Sigmoid colon (tissue), 4 donors: ENCODE measurements at regions not wholly inside any gene's neighbourhood (a gene's known extent, or its start where the extent isn't known, plus 50 kb on each side); places are given as distances from the start of the nearest gene placed in this dataset.
"Not testable (repeated sequence)": the region's sequence is repeated elsewhere in the genome, so short reads cannot be mapped to it uniquely, and the experiment has no call there.

Experiments used
- POLR2AphosphoS5 ChIP-seq, 4 donors: sonication (generic); formaldehyde crosslinking; IDR thresholded peaks; one replicate each; pipeline ENCODE4 v1.6.1; 2017; ENCODE audit warnings: antibody characterized with exemption in 4 of 4
- TF ChIP-seq, protein P1 (sequence below), 4 experiments: fragments of 450-650 bp in 3 of 4; fragments of 200-600 bp in 1 of 4; IDR thresholded peaks; one replicate each; pipeline ENCODE4 v1.5.1; 2016 to 2019; ENCODE audit warnings: antibody characterized with exemption in 4 of 4, mild to moderate bottlenecking in 3 of 4, moderate library complexity in 2 of 4

DNA sequence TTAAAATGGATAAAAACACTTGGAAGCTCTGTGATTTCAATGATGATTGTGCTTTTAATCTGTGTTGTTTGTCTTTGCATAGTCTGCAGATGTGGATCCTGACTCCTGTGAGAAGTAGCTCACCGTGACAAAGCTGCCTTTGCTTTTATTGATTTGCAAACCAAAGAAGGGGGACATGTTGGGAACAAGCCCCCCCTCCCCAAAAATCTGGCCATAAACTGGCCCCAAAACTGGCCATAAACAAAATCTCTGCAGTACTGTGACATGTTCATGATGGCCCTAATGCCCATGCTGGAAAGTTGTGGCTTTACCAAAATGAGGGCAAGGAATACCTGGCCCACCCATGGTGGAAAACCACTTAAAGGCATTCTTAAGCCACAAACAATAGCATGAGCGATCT, 202.4 kb downstream of the YTHDC2 start:
- TF ChIP-seq, protein P1, sequence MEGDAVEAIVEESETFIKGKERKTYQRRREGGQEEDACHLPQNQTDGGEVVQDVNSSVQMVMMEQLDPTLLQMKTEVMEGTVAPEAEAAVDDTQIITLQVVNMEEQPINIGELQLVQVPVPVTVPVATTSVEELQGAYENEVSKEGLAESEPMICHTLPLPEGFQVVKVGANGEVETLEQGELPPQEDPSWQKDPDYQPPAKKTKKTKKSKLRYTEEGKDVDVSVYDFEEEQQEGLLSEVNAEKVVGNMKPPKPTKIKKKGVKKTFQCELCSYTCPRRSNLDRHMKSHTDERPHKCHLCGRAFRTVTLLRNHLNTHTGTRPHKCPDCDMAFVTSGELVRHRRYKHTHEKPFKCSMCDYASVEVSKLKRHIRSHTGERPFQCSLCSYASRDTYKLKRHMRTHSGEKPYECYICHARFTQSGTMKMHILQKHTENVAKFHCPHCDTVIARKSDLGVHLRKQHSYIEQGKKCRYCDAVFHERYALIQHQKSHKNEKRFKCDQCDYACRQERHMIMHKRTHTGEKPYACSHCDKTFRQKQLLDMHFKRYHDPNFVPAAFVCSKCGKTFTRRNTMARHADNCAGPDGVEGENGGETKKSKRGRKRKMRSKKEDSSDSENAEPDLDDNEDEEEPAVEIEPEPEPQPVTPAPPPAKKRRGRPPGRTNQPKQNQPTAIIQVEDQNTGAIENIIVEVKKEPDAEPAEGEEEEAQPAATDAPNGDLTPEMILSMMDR (IDR thresholded peaks at IDR 0.05) = not testable (repeated sequence)
- TF ChIP-seq POLR2AphosphoS5 (IDR thresholded peaks at IDR 0.05) = not testable (repeated sequence)
